ENCODE measurements at regions not wholly inside any gene's neighbourhood (a gene's known extent, or its start where the extent isn't known, plus 50 kb on each side); places are given as distances from the start of the nearest gene placed in this dataset.

DNA sequence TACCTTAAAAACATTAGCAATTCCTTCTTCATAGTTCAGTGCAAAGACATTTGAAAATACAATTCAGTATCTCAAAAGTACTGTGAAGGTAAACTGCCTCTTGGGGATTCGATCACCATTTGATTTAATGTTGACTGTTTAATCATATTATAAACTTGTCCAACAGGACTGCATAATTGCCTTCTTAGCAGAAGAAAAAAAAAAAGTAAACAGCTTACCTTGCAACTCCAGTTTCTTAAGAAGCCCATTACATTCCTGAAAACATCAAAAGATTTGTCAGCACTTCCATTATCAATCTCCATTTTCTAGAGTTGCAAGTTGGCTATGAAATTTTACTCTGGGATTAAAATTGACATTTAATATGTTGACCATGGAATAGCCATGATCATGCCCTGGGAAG is 1154.6 kb downstream of the OLFM4 start:
- Histone ChIP-seq H3K9me3 (no peaks in the 10 kb centered on the region), H3K27me3 (no peaks in the 10 kb centered on the region), H3K36me3 (no peaks in the 10 kb centered on the region), H3K4me1 (no peaks in the 10 kb centered on the region), H3K4me3 (ENCODE audit: low read depth, low read length) (no peak overlapping the region)
- DNase-seq, result no peak
- TF ChIP-seq, protein P1, sequence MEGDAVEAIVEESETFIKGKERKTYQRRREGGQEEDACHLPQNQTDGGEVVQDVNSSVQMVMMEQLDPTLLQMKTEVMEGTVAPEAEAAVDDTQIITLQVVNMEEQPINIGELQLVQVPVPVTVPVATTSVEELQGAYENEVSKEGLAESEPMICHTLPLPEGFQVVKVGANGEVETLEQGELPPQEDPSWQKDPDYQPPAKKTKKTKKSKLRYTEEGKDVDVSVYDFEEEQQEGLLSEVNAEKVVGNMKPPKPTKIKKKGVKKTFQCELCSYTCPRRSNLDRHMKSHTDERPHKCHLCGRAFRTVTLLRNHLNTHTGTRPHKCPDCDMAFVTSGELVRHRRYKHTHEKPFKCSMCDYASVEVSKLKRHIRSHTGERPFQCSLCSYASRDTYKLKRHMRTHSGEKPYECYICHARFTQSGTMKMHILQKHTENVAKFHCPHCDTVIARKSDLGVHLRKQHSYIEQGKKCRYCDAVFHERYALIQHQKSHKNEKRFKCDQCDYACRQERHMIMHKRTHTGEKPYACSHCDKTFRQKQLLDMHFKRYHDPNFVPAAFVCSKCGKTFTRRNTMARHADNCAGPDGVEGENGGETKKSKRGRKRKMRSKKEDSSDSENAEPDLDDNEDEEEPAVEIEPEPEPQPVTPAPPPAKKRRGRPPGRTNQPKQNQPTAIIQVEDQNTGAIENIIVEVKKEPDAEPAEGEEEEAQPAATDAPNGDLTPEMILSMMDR (IDR thresholded peaks at IDR 0.05; ENCODE audit: low read depth, low read length), result no peak

DNA sequence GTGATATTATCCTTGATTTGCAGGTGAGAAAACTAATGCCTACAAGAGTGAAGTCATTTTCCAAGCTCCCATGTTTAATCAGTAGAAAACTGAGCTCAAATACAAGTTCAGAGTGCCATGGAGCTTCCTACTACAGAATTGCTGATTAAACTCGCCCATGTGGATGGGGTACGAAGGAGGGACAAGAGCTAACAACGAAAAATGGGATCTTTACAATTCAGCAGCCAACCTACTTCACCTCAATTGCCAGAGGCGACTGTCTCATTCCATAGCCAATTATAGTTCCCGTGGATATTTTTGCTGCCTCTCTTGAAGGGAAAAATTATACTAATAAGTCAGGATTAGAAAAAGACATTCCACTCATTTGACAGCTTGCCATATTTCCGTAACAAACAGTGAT is 1155.1 kb downstream of the OLFM4 start:
- H3K36me3 ChIP-seq, result no peaks in the 10 kb centered on the region
- TF ChIP-seq, protein P1 (IDR thresholded peaks at IDR 0.05; ENCODE audit: low read depth, low read length), result no peak
- H3K4me3 ChIP-seq (ENCODE audit: low read depth, low read length), result no peak overlapping the region
- no peak for DNase-seq
- no peaks in the 10 kb centered on the region for H3K9me3 ChIP-seq
- no peaks in the 10 kb centered on the region for H3K4me1 ChIP-seq
- no peaks in the 10 kb centered on the region for H3K27me3 ChIP-seq

DNA sequence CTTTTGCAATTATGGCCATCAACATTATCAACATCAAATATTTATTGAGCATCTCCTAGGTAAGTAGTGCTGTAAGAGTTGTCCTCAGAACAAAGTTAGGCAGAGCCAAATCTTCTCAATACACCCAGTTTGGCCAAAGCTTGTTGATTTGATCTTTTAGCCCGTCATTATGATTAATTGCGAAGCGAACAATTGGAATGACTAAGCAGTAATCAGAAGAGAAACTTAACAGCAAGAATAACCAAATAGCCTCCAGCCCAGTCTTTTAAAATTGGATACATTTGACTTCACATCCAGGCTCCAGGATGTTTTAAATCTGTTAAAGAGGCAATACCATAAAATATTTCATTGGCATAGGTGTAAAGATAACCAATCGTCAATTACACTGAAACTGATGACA is 1156.0 kb downstream of the OLFM4 start:
- Histone ChIP-seq H3K4me3 (ENCODE audit: low read depth, low read length) (no peak overlapping the region), H3K4me1 (no peaks in the 10 kb centered on the region), H3K36me3 (no peaks in the 10 kb centered on the region), H3K27me3 (no peaks in the 10 kb centered on the region), H3K9me3 (no peaks in the 10 kb centered on the region)
- TF ChIP-seq, protein P1 (IDR thresholded peaks at IDR 0.05; ENCODE audit: low read depth, low read length), result no peak
- DNase-seq, result no peak

DNA sequence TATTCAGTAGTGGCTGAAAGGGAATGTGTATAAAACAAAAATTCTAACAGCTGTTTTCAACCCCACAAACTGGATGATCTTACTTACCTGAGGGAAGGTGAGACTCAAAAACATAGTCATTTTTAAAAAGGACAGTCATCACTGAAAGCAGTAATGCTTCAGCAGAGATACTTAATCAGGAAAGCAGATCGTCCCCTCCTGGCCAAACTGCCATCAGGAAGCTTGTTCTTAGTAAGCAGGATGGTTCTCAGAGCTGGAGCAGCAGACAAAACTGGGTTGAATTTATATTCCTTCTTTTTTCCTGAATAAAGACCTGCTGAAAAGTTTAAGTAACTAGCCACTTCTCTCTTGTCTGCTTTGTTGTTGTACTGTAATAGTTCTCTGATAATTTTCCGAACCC is 1156.5 kb downstream of the OLFM4 start:
- TF ChIP-seq, protein P1 (IDR thresholded peaks at IDR 0.05; ENCODE audit: low read depth, low read length), result no peak
- no peak overlapping the region for H3K4me3 ChIP-seq (ENCODE audit: low read depth, low read length)
- no peaks in the 10 kb centered on the region for H3K27me3 ChIP-seq
- no peak for DNase-seq
- no peaks in the 10 kb centered on the region for H3K9me3 ChIP-seq
- H3K4me1 ChIP-seq, result no peaks in the 10 kb centered on the region
- no peaks in the 10 kb centered on the region for H3K36me3 ChIP-seq

DNA sequence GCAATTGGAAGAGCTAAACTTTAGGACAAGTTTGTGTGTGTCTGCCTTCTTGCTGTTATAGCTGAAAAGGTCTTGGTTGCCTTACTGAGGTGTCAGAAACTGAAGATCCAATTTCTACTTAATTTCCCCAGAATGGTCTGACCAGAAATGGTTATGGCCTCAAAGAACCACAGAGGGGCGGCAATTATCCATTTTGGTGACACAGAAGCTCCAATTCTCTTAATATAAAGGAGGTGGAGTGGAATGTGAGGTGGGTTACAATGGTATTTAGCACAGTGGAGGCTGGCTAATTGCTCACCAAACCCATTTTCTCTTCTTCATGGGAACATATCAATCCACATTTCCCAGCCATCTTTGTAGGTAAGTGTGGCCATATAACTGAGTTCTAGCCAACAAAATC is 1157.2 kb downstream of the OLFM4 start:
- Histone ChIP-seq H3K36me3 (no peaks in the 10 kb centered on the region), H3K9me3 (no peaks in the 10 kb centered on the region), H3K4me1 (no peaks in the 10 kb centered on the region), H3K4me3 (ENCODE audit: low read depth, low read length) (no peak overlapping the region), H3K27me3 (no peaks in the 10 kb centered on the region)
- no peak for DNase-seq
- TF ChIP-seq, protein P1 (IDR thresholded peaks at IDR 0.05; ENCODE audit: low read depth, low read length), result 0 out of 2 replicates have a peak, but pooled peaks have one; percentile 7

DNA sequence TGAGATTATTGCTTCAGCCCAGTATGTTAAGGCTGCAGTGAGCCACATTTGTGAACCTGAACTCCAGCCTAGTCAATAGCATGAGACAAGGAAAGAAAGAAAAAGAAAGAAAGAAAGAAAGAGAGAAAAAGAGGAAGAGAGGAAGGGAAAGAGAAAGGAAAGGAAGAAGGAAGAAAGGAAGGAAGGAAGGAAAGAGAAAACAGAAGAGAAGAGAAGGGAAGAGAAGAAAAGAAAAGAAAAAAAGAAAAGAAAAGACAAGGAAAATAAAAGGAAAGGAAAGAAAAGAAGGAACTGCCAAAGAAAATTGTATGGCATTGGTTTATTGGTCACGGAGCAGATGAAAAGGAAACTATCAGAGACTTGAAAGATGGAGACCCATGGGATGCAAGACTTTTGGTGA is 1158.8 kb downstream of the OLFM4 start:
- H3K4me3 ChIP-seq (ENCODE audit: low read depth, low read length), result no peak overlapping the region
- TF ChIP-seq, protein P1 (IDR thresholded peaks at IDR 0.05; ENCODE audit: low read depth, low read length), result no peak
- no peaks in the 10 kb centered on the region for H3K9me3 ChIP-seq
- no peaks in the 10 kb centered on the region for H3K27me3 ChIP-seq
- no peaks in the 10 kb centered on the region for H3K36me3 ChIP-seq
- no peaks in the 10 kb centered on the region for H3K4me1 ChIP-seq
- DNase-seq, result no peak
